Suppressor macrophage treated with lipopolysaccharide for 4 hours (primary cell): ENCODE measurements at regions not wholly inside any gene's neighbourhood (a gene's known extent, or its start where the extent isn't known, plus 50 kb on each side); places are given as distances from the start of the nearest gene placed in this dataset.
A peak's percentile ranks its signal among the peaks of the same experiment; 100 is the strongest.
"Not testable (repeated sequence)": the region's sequence is repeated elsewhere in the genome, so short reads cannot be mapped to it uniquely, and the experiment has no call there.

ENCODE experiments used
- DNase-seq: peaks from one replicate; pipeline ENCODE4 v3.0.0-alpha.2; 2020

DNA sequence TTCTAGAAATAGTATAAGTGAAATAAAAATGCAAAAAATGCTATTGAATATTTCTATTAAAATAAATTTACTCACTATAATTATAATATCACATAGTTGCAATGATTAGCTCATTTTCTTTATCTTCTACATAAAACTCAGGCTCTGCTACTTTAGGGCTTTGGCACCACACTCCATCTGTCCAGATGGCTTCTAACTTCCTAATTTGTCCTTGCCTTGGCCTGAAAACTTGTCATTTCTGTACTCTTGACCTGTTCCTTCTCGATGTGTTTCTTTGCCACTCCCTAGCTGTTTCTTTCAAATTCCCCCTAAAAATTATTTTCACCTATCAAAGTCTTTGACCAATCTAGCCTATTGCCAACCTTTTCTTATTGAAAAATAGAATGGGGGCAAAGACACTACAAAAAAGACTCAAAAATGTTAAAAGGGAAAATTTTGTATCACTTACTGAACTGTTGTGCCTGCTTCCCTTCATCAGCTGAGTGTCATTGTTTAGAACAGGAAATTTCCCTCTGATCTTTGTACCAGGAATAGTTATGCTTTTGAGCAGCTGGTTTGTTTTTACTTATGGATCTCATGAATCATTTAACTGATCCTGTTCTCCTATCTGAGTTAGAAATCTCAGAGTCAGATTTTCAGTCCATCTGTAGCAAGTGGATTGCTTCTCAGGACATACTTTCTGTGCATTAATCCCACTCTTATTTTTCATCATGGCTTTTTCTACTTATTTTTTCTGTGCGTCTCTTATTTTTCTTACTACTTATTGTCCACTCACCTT lies 279.2 kb upstream of the CNR1 start:
- no peak for DNase-seq

DNA sequence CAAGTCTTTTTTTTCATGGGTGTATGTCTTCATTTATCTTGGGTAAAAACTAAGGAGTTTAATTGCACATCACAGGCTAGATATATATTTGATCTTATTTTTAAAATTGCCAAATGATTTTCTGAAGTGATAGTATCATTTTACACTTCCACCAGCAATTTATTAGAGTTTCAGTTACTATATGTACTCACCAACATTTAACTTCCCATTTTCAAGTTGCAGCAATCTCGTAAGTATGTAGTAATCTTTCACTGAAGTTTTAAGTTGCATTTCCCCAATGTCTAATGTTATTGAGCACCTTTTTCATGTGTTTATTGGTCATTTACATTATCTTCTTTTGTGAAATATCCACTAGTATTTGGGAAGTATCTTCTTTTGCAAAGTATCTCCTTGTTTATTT lies 277.4 kb upstream of the CNR1 start:
- DNase-seq, result peak; percentile 63

DNA sequence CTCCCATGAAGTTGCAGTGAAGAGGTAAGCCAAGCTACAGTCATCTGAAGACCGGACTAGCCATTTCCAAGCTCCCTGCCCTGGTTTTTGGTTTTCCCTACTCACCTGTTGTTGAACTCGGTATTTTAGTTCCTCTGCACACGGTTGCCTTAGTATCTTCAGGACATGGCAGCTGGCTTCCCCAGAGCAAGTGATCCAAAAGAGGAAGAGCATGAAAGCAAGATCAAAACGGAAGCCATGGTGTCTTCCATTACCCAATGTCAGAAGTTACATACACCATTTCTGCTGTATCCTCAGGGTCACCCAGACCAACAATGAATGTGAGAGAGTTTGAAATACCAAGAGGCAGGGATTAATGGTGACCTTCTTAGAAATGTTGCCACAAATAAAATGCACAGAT lies 276.6 kb upstream of the CNR1 start:
- peak; percentile 31 for DNase-seq

GRCh38 chr6:88441346-88441745 lies 275.2 kb upstream of the CNR1 start:
- DNase-seq, result no peak

- no peak for DNase-seq
Observed at GRCh38 chr6:88428068-88428467, 261.9 kb upstream of the CNR1 start.

DNA sequence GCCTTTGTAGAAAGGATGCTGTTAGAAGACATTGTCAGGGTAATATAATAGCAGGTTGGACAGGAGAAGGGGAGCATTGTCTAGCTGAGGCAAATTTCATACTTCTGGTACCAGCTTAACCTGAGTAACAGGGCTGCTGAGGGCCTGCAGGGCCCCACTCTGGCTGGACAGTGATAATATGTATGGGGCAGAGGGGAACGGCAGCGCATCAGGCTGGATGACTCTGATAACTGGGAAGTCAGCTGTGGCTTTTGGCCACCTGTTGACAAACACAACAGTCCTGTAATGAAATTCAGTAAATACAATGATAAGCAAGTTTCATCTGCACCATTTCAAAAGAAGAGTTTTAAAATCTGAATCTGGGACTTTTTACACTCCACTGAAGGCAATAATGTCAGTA lies 259.9 kb upstream of the CNR1 start:
- no peak for DNase-seq

DNA sequence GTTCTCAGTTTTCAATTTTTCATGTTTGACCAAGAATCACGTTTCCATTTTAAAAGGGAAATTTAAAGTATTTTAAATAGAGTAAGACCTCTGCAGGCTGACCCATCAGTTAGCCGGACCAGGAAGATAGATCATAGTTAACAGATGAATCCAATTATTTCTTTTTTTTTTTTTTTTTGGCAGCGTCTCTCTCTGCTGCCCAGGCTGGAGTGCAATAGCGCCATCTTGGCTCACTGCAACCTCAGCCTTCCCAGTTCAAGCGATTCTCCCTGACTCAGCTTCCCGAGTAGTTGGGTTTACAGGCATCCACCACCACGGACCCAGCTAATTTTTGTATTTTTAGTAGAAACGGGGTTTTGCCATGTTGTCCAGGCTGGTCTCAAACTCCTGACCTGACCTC lies 256.7 kb upstream of the CNR1 start:
- DNase-seq, result no peak

DNA sequence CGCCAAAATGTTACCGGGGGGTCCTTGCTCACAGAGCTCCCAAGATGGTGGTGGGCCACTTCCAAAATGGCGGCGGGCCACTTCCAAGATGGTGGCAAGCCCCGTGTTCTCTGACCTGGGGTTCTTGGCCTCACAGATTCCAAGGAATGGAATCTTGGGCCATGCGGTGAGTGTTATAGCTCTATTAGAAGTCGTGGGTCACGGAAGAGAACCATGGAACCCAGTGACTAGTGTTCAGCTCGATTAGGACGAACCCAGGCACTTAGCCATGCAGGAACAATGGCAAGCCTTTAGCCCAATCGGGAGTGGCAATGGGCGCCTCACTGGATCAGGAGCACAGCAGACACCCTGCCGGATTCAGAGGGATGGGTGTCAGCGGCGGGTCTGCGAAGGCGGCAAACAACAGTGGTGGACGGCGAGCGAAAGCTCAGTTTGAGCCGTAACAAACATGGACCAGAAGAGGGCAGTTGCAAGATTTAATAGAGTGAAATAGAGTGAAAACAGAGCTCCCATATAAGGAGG lies 254.9 kb upstream of the CNR1 start:
- not testable (repeated sequence) for DNase-seq

- not testable (repeated sequence) for DNase-seq
Observed at GRCh38 chr6:88418921-88419810, 253.0 kb upstream of the CNR1 start.

DNA sequence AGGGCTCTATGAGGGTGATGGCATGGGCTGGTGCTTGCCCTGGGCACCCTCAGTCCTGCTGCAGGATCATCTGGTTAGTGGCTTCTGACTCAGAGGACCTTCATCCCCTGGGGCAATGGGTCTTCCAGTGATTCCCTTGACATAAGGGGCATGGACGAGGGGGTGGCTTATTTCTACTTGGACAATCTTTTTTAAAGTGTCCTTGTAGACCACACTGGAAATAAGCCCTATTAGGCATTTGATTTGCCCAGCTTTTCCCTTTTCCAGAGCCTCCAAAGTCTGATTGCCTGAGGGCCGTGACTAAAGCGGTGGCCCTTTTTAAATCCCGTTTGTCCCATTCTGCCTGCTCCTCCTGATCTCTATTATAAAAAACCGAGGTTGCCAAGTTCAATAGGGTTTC lies 251.2 kb upstream of the CNR1 start:
- not testable (repeated sequence) for DNase-seq

GRCh38 chr6:88413459-88413858 lies 247.3 kb upstream of the CNR1 start:
- DNase-seq, result no peak

- not testable (repeated sequence) for DNase-seq
Observed at GRCh38 chr6:88408355-88408754, 242.2 kb upstream of the CNR1 start.

GRCh38 chr6:88406674-88407073 lies 240.5 kb upstream of the CNR1 start:
- DNase-seq, result not testable (repeated sequence)

- no peak for DNase-seq
Observed at GRCh38 chr6:88403486-88403885, 237.3 kb upstream of the CNR1 start.

- DNase-seq, result no peak
Observed at GRCh38 chr6:88402909-88403308, 236.8 kb upstream of the CNR1 start.

DNA sequence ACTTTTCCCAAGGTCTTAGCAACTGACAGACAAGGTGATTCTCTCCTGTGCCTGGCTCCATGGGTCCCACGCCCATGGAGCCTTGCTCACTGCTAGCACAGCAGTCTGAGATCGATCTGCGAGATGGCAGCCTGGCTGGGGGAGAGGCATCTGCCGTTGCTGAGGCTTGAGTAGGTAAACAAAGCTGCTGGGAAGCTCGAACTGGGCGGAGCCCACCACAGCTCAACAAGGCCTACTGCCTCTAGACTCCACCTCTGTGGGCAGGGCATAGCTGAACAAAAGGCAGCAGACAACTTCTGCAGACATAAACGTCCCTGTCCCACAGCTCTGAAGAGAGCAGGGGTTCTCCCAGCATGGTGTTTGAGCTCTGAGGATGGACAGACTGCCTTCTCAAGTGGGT lies 224.9 kb upstream of the CNR1 start:
- DNase-seq, result not testable (repeated sequence)

DNA sequence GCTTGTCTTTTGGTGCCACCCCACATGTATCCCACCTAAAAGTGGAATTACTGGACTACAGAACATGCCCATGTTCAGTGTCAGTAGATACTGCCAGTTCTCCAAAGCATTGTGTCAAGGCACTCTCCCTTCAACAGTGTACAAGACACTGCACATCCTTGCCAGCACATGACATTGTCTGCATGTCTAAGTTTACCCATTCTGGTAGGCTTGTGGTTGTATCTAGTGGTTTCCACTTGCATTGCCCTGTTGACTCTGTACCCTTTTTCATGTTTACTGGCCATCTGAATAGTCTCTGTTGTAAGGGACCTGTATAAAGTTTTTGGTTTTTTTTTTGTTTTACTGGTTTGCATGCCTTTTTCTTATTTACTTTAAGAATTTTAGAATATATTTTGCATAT lies 222.4 kb upstream of the CNR1 start:
- no peak for DNase-seq

DNA sequence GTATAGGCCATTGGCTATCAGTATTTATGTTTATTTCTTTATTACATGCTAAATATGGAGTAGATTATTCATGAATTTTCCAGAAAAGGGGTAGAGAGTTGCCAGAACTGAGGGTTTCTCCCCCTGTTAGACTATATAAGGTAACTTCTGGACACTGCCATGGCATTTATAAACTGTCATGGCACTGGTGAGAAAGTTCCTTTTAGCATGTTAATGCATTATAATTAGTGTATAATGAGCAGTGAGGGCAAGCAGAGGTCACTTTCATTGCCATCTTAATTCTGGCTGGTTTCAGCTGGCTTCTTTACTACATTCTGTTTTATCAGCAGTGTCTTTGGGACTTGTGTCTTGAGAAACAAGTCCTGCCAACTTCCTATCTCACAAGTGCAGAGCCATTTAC lies 220.0 kb upstream of the CNR1 start:
- no peak for DNase-seq

DNA sequence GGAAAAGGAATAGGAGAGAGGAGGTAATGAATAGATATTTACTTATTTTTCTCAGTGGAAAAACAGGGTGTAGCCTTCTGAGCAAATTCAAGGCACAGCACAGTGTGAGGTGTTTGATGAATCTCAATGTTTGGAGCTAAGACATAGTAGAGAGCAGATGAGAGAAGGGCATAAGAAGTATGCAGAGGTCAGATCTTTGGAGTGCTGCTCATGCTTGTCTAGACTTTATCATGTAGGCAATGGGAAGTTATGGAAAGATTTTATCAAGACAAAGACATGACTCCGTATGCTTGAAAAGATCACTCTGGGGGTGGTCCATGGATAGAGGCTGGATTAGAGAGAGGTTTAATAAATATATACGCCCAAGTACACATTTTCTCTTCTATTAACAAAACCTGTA lies 217.0 kb upstream of the CNR1 start:
- DNase-seq, result no peak

DNA sequence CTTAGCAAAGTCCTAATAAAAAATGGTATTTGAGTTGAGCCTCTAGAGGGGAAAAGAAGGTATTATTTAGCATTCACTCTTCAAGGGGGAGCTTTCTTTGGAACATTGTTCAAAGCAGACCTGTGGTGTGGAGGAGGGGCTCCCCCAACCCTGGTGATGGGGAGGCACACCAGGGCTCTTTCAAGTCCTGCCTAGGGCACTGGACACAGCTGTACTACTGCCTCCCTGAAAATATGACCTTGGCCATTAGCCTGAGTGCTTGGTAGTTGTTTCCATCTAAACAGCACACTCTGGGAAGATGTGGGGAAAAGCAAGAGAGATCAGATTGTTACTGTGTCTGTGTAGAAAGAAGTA lies 215.1 kb upstream of the CNR1 start:
- no peak for DNase-seq

- no peak for DNase-seq
Observed at GRCh38 chr6:88380618-88381288, 214.6 kb upstream of the CNR1 start.

GRCh38 chr6:88380083-88380482 lies 213.9 kb upstream of the CNR1 start:
- DNase-seq, result peak; percentile 73

- DNase-seq, result no peak
Observed at GRCh38 chr6:88378639-88379038, 212.5 kb upstream of the CNR1 start.
